Astrocyte of the cerebellum (primary cell): ENCODE measurements at regions not wholly inside any gene's neighbourhood (a gene's known extent, or its start where the extent isn't known, plus 50 kb on each side); places are given as distances from the start of the nearest gene placed in this dataset.

Experiments
- DNase-seq: peaks from one replicate; pipeline ENCODE4 v3.0.0-alpha.2; 2011; ENCODE audit warnings: low read depth
- H3K4me3 ChIP-seq: 2 replicates; pipeline ENCODE4 v1.5.1; 2011; ENCODE audit warnings: mild to moderate bottlenecking, low read depth, low read length, moderate library complexity
- in situ Hi-C: cut with HindIII; loops from 2 replicates; pipeline ENCODE4 v1.10.0; 2017; ENCODE audit warnings: low sequenced_read_pairs
- TF ChIP-seq, protein P1 (sequence below): IDR thresholded peaks from 2 replicates; pipeline ENCODE4 v1.5.1; 2012; ENCODE audit warnings: low read length, low read depth, moderate library complexity, mild to moderate bottlenecking; ENCODE audit errors: missing control alignments

DNA sequence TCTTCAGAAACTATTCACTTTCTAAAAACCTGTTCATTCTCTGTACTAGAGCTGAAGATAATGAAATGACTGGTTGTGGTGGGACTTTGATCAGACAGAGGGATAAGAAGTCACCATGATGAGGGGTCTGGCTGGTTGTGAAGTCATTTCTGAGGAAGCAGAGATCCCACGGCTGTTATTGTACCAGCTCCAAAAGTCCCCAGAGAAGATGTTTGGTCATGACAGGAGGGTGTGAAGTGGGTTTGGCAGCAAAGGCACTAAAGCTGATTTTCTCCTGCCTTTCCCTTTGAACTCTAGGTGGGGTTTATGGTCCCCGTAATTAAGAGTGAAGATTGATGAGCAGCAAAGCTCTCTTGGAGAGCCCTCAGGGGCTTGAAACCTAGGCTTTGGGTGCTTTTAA is 103.1 kb upstream of the CACHD1 start:
- in situ Hi-C loops, result no loop called here
- TF ChIP-seq, protein P1, sequence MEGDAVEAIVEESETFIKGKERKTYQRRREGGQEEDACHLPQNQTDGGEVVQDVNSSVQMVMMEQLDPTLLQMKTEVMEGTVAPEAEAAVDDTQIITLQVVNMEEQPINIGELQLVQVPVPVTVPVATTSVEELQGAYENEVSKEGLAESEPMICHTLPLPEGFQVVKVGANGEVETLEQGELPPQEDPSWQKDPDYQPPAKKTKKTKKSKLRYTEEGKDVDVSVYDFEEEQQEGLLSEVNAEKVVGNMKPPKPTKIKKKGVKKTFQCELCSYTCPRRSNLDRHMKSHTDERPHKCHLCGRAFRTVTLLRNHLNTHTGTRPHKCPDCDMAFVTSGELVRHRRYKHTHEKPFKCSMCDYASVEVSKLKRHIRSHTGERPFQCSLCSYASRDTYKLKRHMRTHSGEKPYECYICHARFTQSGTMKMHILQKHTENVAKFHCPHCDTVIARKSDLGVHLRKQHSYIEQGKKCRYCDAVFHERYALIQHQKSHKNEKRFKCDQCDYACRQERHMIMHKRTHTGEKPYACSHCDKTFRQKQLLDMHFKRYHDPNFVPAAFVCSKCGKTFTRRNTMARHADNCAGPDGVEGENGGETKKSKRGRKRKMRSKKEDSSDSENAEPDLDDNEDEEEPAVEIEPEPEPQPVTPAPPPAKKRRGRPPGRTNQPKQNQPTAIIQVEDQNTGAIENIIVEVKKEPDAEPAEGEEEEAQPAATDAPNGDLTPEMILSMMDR, result no peak

DNA sequence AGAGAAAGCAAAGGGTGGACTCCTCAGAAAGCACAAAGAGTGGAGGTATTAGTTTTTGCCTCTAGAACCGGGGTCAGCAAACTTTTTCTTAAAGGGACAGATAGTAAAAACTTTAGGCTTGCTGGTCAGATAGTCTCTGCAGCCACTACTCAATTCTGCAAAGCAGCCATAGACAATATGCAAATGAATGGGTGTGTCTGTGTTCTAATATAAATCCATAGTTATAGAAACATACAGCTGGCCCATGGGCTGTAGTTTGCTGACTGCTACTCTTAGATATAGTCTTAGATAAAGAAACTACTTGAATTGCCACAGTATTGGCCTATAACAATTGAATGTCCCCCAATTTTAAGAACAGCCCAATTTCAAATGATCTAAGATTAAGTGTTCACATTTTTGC is 101.6 kb upstream of the CACHD1 start:
- DNase-seq, result no peak
- no peak overlapping the region for H3K4me3 ChIP-seq
- in situ Hi-C loops, result no loop called here
- TF ChIP-seq, protein P1, result no peak

More for the DNA sequence above, 103.1 kb upstream of the CACHD1 start:
- DNase-seq, result no peak
- H3K4me3 ChIP-seq, result no peak overlapping the region

GRCh38 chr1:64378826-64379225 is 91.1 kb upstream of the CACHD1 start:
- no peak overlapping the region for H3K4me3 ChIP-seq
- in situ Hi-C loops, result no loop called here
- DNase-seq, result no peak
- TF ChIP-seq, protein P1, result no peak

GRCh38 chr1:64387389-64388285 is 82.3 kb upstream of the CACHD1 start:
- DNase-seq, result no peak
- in situ Hi-C loops, result no loop called here
- no peak overlapping the region for H3K4me3 ChIP-seq
- TF ChIP-seq, protein P1, result no peak

- in situ Hi-C loops, result no loop called here
- no peak for DNase-seq
Measured at GRCh38 chr1:64388336-64388735, 81.6 kb upstream of the CACHD1 start.

GRCh38 chr1:64392109-64392508 is 77.8 kb upstream of the CACHD1 start:
- no peak overlapping the region for H3K4me3 ChIP-seq
- TF ChIP-seq, protein P1, result no peak
- in situ Hi-C loops, result no loop called here
- DNase-seq, result no peak

More at GRCh38 chr1:64388336-64388735, 81.6 kb upstream of the CACHD1 start:
- H3K4me3 ChIP-seq, result no peak overlapping the region
- TF ChIP-seq, protein P1, result no peak
